ENCODE measurements at regions not wholly inside any gene's neighbourhood (a gene's known extent, or its start where the extent isn't known, plus 50 kb on each side); places are given as distances from the start of the nearest gene placed in this dataset.

- TF ChIP-seq CTCF (IDR thresholded peaks at IDR 0.05; ENCODE audit: control extremely low read depth, extremely low read depth, low read depth, missing control alignments) = no peak
- DNase-seq (ENCODE audit: extremely low spot score) = no peak
- CTCF ChIA-PET = interaction anchor here (1.4 kb wide), 1 partner anchor 11 kb away, joined by 7 read pairs; no protein-coding TSS in a partner anchor
- POLR2A ChIA-PET = no interaction called here
Measured at GRCh38 chr13:86881390-86881789, 789.8 kb upstream of the SLITRK5 start.

- ChIA-PET CTCF (no interaction called here), POLR2A (no interaction called here)
- TF ChIP-seq CTCF (IDR thresholded peaks at IDR 0.05; ENCODE audit: control extremely low read depth, extremely low read depth, low read depth, missing control alignments) = no peak
- DNase-seq (ENCODE audit: extremely low spot score) = no peak
Measured at GRCh38 chr13:86882107-86882506, 789.1 kb upstream of the SLITRK5 start.

GRCh38 chr13:86882835-86883234, 788.3 kb upstream of the SLITRK5 start:
- POLR2A ChIA-PET = no interaction called here
- no peak for TF ChIP-seq CTCF (IDR thresholded peaks at IDR 0.05; ENCODE audit: control extremely low read depth, extremely low read depth, low read depth, missing control alignments)
- CTCF ChIA-PET = no interaction called here
- DNase-seq (ENCODE audit: extremely low spot score) = no peak

- TF ChIP-seq CTCF (IDR thresholded peaks at IDR 0.05; ENCODE audit: control extremely low read depth, extremely low read depth, low read depth, missing control alignments) = no peak
- CTCF ChIA-PET = interaction anchor here (1.3 kb wide), 1 partner anchor 14 kb away, joined by 3 read pairs; no protein-coding TSS in a partner anchor
Measured at GRCh38 chr13:86892330-86892729, 778.8 kb upstream of the SLITRK5 start.

GRCh38 chr13:86900906-86901305, 770.3 kb upstream of the SLITRK5 start:
- ChIA-PET CTCF (no interaction called here), POLR2A (no interaction called here)
- DNase-seq (ENCODE audit: extremely low spot score) = no peak
- no peak for TF ChIP-seq CTCF (IDR thresholded peaks at IDR 0.05; ENCODE audit: control extremely low read depth, extremely low read depth, low read depth, missing control alignments)

More at GRCh38 chr13:86892330-86892729, 778.8 kb upstream of the SLITRK5 start:
- no peak for DNase-seq (ENCODE audit: extremely low spot score)
- POLR2A ChIA-PET = no interaction called here

GRCh38 chr13:86906127-86906874, 764.9 kb upstream of the SLITRK5 start:
- no peak for DNase-seq (ENCODE audit: extremely low spot score)
- TF ChIP-seq CTCF (IDR thresholded peaks at IDR 0.05; ENCODE audit: control extremely low read depth, extremely low read depth, low read depth, missing control alignments) = no peak
- ChIA-PET CTCF (interaction anchor here (1.1 to 1.2 kb wide), 2 partner anchors 9 to 14 kb away, joined by 3 read pairs; no protein-coding TSS in a partner anchor), POLR2A (no interaction called here)
